ENCODE measurements at regions not wholly inside any gene's neighbourhood (a gene's known extent, or its start where the extent isn't known, plus 50 kb on each side); places are given as distances from the start of the nearest gene placed in this dataset.

DNA sequence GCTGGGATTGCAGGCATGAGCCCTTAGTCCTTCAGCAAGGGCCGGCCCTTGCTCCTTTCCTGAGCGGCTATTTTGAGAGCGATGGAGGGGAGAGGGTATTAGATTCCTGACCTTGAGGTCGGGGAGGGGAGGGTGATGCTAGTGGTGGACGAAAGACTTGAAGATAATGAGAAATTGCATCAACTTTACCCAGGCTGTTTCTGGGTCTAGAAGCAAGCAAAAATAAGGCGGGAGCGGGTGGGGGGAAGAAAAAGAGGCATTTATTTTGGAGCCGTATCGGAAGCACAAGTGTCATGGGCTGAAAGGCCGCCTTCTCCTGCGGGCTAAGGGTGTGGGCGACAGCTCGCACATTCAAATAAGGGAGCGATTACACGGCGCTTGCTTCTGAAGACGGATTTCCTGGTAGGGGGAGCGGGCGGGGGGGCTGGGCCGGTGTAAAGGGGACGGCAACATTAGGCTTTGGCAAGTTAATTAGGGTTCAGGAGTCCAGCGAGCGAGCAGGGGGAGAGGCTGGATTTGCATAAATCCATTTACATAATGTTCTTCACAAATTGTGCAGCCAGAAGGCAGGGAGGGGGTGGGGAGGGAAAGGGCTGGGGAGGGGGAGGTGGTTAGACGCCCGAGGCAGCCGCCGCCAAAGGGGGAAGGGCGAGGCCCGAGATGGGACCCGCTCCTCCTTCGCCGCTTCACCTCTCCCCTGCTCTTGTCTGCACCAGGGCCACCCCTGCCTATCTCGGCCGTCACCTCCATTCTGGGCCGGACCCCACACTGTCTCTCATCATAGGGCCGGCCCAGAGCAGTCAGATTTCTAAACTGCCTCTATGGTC, 245.9 kb downstream of the MIAT start:
- ATAC-seq (no peak), DNase-seq (no peak)
- H3K4me1 Mint-ChIP-seq (ENCODE audit: low read depth): peaks cover 3% of the 10 kb centered on the region
- no peaks in the 10 kb centered on the region for H3K36me3 Mint-ChIP-seq (ENCODE audit: low read depth)
- no peak overlapping the region for H3K4me3 Mint-ChIP-seq
- ChIA-PET POLR2A (no interaction called here), CTCF (no interaction called here)
- peaks cover 42% of the 10 kb centered on the region for H3K27me3 Mint-ChIP-seq (ENCODE audit: low read depth)
- H3K27ac Mint-ChIP-seq: no peak overlapping the region
- no peaks in the 10 kb centered on the region for H3K9me3 Mint-ChIP-seq (ENCODE audit: insufficient read depth)

DNA sequence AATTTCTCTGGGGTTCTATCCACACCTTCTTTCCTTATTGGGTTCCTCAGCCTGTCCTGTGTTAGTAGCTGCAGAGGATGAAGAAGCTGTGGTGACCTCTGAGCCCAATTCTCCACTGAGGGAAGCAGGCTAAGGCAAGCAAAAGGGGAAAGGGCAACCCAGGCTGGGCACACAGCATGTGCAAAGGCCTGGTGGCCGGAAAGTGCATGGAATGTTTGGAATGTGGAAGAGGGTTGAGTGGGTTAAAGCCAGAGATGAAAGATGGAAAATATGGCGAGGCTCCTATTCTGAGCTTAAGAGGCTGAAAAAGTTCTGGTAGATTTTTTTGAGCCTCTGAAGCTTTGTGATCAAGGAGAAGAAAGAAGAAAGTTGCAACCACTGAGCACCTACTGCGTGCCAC, 247.1 kb downstream of the MIAT start:
- no peak overlapping the region for H3K4me3 Mint-ChIP-seq
- peaks cover 42% of the 10 kb centered on the region for H3K27me3 Mint-ChIP-seq (ENCODE audit: low read depth)
- ChIA-PET POLR2A (no interaction called here), CTCF (no interaction called here)
- H3K36me3 Mint-ChIP-seq (ENCODE audit: low read depth): no peaks in the 10 kb centered on the region
- H3K9me3 Mint-ChIP-seq (ENCODE audit: insufficient read depth): no peaks in the 10 kb centered on the region
- H3K4me1 Mint-ChIP-seq (ENCODE audit: low read depth): peaks cover 3% of the 10 kb centered on the region
- H3K27ac Mint-ChIP-seq: no peak overlapping the region
- ATAC-seq (no peak), DNase-seq (no peak)

DNA sequence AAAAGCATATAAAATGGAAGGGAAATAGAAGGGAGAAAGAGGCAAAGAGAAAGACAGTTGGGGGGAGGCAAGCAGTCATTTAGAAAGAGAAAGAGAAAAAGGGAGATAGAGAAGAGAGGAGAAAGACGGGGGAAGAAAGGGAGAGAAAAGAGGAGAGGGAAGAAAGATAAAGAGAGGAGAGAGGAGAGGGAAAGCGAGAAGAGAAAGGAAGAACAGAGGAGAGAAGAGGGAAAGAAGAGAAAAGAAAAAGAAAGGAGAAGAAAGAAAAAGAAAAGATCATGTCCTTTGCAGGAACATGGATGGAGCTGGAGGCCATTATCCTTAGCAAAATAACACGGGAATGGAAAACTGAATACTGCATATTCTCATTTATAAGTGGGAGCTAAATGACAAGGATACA, 247.7 kb downstream of the MIAT start:
- H3K27ac Mint-ChIP-seq: no peak overlapping the region
- ChIA-PET CTCF (no interaction called here), POLR2A (no interaction called here)
- no peaks in the 10 kb centered on the region for H3K36me3 Mint-ChIP-seq (ENCODE audit: low read depth)
- DNase-seq (no peak), ATAC-seq (no peak)
- H3K9me3 Mint-ChIP-seq (ENCODE audit: insufficient read depth): no peaks in the 10 kb centered on the region
- H3K4me1 Mint-ChIP-seq (ENCODE audit: low read depth): peaks cover 3% of the 10 kb centered on the region
- H3K27me3 Mint-ChIP-seq (ENCODE audit: low read depth): peaks cover 42% of the 10 kb centered on the region
- no peak overlapping the region for H3K4me3 Mint-ChIP-seq

DNA sequence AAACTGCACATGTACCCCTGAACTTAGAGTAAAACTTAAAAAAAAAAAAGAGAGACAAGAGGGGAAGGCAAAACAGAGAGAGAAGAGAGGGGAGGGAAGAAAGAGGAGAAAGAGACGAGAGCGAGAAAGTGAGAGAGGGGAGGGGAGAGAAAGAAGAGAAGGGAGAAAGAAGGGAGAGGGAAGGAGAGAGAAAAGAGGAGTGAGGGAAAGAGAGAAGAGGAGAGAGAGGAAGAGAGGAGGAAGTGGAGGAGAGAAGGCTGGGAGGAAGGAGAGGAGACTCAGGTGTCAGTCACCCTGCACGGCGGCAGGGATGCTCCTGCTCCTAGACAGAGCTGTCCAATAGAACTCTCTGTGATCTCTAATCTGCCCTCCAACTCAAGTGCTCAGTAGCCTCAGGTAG, 248.3 kb downstream of the MIAT start:
- H3K36me3 Mint-ChIP-seq (ENCODE audit: low read depth): no peaks in the 10 kb centered on the region
- ChIA-PET POLR2A (no interaction called here), CTCF (no interaction called here)
- DNase-seq (no peak), ATAC-seq (no peak)
- no peak overlapping the region for H3K27ac Mint-ChIP-seq
- H3K4me3 Mint-ChIP-seq: no peak overlapping the region
- H3K27me3 Mint-ChIP-seq (ENCODE audit: low read depth): peaks cover 39% of the 10 kb centered on the region
- peaks cover 3% of the 10 kb centered on the region for H3K4me1 Mint-ChIP-seq (ENCODE audit: low read depth)
- H3K9me3 Mint-ChIP-seq (ENCODE audit: insufficient read depth): no peaks in the 10 kb centered on the region

DNA sequence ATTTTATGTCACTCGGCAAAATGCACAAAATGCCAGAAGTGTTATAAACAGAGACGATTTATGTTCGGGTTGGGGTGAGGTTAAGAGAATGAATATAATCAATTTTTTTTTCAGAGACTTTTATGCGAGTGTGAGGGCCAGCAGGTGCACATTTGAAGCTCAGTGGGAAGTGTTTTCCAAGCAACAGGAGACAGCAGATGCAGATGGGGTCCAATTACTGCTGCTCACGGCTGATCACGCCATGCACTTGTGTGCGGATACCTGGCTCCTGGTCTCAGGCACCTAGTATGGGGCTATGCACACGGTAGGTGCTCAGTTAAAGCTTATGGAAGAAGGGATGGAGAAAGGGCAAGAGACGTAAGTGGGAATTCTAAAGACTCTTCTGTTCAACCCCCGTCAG, 249.1 kb downstream of the MIAT start:
- CTCF ChIA-PET: no interaction called here
- peaks cover 35% of the 10 kb centered on the region for H3K27me3 Mint-ChIP-seq (ENCODE audit: low read depth)
- H3K9me3 Mint-ChIP-seq (ENCODE audit: insufficient read depth): no peaks in the 10 kb centered on the region
- H3K27ac Mint-ChIP-seq: no peak overlapping the region
- H3K4me3 Mint-ChIP-seq: no peak overlapping the region
- POLR2A ChIA-PET: no interaction called here
- ATAC-seq: no peak
- no peak for DNase-seq
- peaks cover 3% of the 10 kb centered on the region for H3K4me1 Mint-ChIP-seq (ENCODE audit: low read depth)
- H3K36me3 Mint-ChIP-seq (ENCODE audit: low read depth): no peaks in the 10 kb centered on the region

DNA sequence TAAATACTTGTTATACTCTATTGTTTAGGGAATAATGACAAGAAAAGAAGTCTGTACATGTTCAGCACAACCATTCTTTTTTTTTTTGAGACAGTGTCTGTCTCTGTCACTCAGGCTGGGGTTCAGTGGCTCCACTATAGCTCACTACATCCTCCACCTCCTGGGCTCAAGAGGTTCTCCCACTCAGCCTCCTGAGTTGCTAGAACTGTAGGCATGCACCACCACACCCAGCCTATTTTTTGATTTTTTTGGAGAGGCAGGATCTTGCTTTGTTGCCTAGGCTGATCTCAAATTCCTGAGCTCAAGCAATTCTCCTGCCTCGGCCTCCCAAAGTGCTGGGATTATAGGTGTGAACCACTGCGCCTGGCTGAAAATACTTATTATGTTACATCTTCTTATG, 250.0 kb downstream of the MIAT start:
- ATAC-seq: no peak
- CTCF ChIA-PET: no interaction called here

DNA sequence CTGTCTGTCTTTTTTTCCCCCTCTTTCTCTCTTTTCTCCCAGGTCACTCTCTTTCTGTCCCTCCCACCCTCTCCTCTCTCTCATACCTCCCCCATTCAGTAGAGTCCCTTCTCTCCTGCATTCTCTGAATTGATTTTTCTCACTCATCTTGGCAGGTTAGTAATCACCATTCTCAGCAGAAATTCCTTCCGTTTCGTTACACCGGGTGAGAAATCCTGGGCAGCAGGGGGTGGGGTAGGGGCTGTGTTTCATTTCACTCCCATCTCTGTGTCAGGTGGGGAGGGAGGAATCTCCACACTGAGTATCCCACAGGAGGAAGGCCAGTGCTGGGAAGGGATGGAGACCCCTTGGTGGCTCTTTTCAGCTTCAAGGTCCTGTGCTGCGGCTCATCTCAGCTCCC, 253.5 kb downstream of the MIAT start:
- H3K4me1 Mint-ChIP-seq (ENCODE audit: low read depth): no peaks in the 10 kb centered on the region
- CTCF ChIA-PET: no interaction called here

More for the DNA sequence above, 250.0 kb downstream of the MIAT start:
- POLR2A ChIA-PET: no interaction called here
- Mint-ChIP-seq H3K36me3 (ENCODE audit: low read depth) (no peaks in the 10 kb centered on the region), H3K27me3 (ENCODE audit: low read depth) (peaks cover 37% of the 10 kb centered on the region), H3K4me3 (no peak overlapping the region), H3K4me1 (ENCODE audit: low read depth) (peaks cover 3% of the 10 kb centered on the region), H3K27ac (no peak overlapping the region), H3K9me3 (ENCODE audit: insufficient read depth) (no peaks in the 10 kb centered on the region)
- DNase-seq: no peak

DNA sequence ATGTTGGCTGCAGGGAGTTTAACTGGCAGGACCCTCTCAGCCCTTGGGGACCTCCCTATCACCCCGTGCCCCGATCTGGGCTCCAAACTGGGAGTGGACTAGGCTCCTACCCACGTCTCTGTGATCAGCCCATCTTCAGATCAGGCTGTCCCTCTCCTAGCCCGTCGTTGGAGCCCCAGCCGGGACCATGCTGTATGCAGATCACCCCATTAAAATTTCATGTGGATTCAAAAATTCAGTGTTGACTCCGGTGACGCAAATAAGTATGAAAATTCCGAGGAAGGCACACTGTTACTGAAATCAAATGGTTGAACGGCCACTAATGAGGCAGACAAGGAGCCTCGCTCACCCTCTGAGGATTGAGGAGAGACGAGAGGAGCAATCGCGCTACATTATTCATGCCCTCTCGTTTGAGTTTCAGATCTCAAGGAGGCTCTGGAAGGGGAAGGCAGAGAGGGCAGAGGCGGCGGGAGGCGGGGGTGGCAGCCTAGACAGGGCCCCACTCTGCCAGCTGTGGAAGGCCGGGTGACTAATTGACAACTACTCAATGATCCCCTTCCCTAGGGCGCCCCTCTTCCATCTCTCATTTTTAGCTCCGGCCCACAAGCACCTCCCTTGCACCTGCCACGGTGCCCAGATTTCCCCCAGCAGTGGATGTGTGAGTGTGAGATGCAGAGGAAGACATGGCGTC, 255.4 kb downstream of the MIAT start:
- Mint-ChIP-seq H3K4me1 (ENCODE audit: low read depth) (no peaks in the 10 kb centered on the region), H3K27me3 (ENCODE audit: low read depth) (peaks cover 15% of the 10 kb centered on the region), H3K4me3 (no peak overlapping the region), H3K9me3 (ENCODE audit: insufficient read depth) (no peaks in the 10 kb centered on the region), H3K27ac (no peak overlapping the region), H3K36me3 (ENCODE audit: low read depth) (no peaks in the 10 kb centered on the region)
- CTCF ChIA-PET: no interaction called here
- DNase-seq (no peak), ATAC-seq (no peak)
- POLR2A ChIA-PET: interaction anchor here (0.6 kb wide), 1 partner anchor 206 kb away, joined by 3 read pairs; no protein-coding TSS in a partner anchor

More for the DNA sequence above, 253.5 kb downstream of the MIAT start:
- no peak for ATAC-seq
- no peak for DNase-seq
- POLR2A ChIA-PET: no interaction called here
- no peak overlapping the region for H3K27ac Mint-ChIP-seq
- H3K36me3 Mint-ChIP-seq (ENCODE audit: low read depth): no peaks in the 10 kb centered on the region
- H3K9me3 Mint-ChIP-seq (ENCODE audit: insufficient read depth): no peaks in the 10 kb centered on the region
- peaks cover 15% of the 10 kb centered on the region for H3K27me3 Mint-ChIP-seq (ENCODE audit: low read depth)
- no peak overlapping the region for H3K4me3 Mint-ChIP-seq

DNA sequence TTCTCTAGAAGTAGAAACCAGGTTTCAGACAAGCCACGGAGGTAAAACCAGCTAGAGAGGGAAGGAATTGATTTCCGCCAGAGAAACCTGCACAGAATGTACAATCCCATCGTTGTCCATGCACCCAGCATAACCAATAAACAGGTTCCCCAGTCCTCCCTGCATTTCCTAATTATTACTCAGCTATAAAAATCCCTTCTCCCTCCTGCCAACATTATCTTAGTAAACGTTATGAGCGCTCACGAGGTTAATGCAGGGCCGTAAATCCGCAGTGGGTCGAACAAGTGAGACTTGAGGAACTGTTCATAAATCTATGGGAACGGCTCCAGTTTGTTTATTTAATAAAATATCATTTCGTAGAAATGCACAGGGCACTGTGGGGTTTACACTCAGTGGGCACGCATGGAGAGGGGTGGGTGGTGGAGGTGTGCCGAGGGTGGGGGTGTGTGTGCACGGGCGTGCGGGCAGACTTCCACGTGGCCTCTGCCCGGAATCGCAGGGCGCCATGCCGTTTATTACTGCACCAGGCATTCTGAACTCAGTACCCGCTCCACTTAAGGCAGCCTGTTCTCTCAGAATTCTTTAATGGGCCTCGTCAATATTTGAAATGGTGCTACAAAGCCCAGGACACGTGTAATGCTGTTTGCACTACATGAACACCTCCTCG, 257.3 kb downstream of the MIAT start:
- ATAC-seq (no peak), DNase-seq (no peak)
- Mint-ChIP-seq H3K4me3 (no peak overlapping the region), H3K36me3 (ENCODE audit: low read depth) (no peaks in the 10 kb centered on the region), H3K4me1 (ENCODE audit: low read depth) (no peaks in the 10 kb centered on the region), H3K27ac (no peak overlapping the region), H3K27me3 (ENCODE audit: low read depth) (peaks cover 15% of the 10 kb centered on the region), H3K9me3 (ENCODE audit: insufficient read depth) (no peaks in the 10 kb centered on the region)
- CTCF ChIA-PET: no interaction called here
- POLR2A ChIA-PET: no interaction called here

DNA sequence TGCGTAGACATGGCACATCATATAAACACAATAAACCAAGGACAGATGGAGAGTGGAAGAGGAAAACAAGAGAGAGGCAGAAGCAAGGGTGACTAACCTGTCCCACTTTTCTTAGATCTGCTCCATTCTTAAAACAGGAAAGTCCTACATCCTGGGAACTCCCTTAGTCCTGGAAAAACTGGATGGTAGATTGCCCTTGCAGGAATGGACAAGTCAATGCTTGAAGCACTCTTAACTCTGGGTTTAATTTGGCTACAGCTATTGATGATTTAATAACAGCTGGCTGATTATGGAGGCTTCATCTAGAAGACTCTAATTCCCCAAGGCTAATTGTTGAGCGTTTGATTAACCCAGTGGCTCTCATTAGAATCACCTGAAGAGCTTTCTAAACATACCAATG, 258.8 kb downstream of the MIAT start:
- CTCF ChIA-PET: no interaction called here
- Mint-ChIP-seq H3K36me3 (ENCODE audit: low read depth) (no peaks in the 10 kb centered on the region), H3K4me3 (no peak overlapping the region), H3K27ac (no peak overlapping the region), H3K9me3 (ENCODE audit: insufficient read depth) (no peaks in the 10 kb centered on the region), H3K4me1 (ENCODE audit: low read depth) (no peaks in the 10 kb centered on the region), H3K27me3 (ENCODE audit: low read depth) (peaks cover 10% of the 10 kb centered on the region)
- POLR2A ChIA-PET: no interaction called here
- no peak for ATAC-seq
- DNase-seq: no peak

DNA sequence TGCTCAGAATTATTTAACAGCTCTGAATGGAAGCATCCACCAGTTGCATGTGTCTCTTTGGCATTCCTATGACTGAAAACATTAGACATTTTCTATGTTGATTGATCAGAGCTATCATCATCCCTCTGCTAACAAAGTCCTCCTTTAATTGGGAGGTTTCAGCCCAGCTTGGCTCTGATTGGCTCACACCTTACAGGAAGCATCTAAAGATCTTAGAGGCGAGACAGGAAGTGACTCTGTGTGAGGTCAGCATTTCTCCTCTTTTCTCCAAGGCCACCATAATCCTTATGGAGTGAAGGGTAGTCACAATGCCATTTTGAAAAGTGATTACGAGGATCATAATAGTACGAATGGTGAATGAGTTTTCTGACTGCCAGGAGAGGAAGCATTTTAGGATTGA, 260.8 kb downstream of the MIAT start:
- POLR2A ChIA-PET: no interaction called here
- no peak for ATAC-seq
- Mint-ChIP-seq H3K4me1 (ENCODE audit: low read depth) (no peaks in the 10 kb centered on the region), H3K4me3 (no peak overlapping the region), H3K36me3 (ENCODE audit: low read depth) (no peaks in the 10 kb centered on the region), H3K27ac (no peak overlapping the region), H3K27me3 (ENCODE audit: low read depth) (peaks cover under 1% of the 10 kb centered on the region), H3K9me3 (ENCODE audit: insufficient read depth) (no peaks in the 10 kb centered on the region)
- DNase-seq: no peak
- CTCF ChIA-PET: no interaction called here

DNA sequence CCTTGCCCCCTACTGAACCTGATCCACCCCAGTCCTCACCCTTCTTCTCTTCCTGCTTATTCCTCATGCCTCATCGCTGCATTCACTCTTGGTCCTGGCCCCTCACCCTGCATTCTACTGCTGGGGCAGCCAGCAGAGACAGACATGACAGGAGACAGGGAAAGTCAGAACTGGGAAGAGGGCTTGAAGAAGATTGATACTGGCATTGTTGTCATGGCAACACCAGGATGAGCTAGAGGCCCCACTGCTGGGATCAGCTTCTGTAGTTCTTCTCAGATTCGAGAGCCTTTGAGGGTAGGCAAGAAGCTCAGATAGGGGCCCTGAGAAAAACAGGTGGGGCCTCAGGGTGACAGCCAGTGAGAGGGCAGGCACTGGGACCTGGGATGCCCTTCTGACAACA, 264.3 kb downstream of the MIAT start:
- ATAC-seq (no peak), DNase-seq (no peak)
- H3K9me3 Mint-ChIP-seq (ENCODE audit: insufficient read depth): no peaks in the 10 kb centered on the region
- no peak overlapping the region for H3K27ac Mint-ChIP-seq
- ChIA-PET POLR2A (no interaction called here), CTCF (interaction anchor here (1.3 kb wide), 1 partner anchor 12 kb away, joined by 3 read pairs; no protein-coding TSS in a partner anchor)
- H3K27me3 Mint-ChIP-seq (ENCODE audit: low read depth): no peaks in the 10 kb centered on the region
- H3K36me3 Mint-ChIP-seq (ENCODE audit: low read depth): no peaks in the 10 kb centered on the region
- H3K4me1 Mint-ChIP-seq (ENCODE audit: low read depth): no peaks in the 10 kb centered on the region
- H3K4me3 Mint-ChIP-seq: no peak overlapping the region
